ENCODE measurements at regions not wholly inside any gene's neighbourhood (a gene's known extent, or its start where the extent isn't known, plus 50 kb on each side); places are given as distances from the start of the nearest gene placed in this dataset.

- 88 to 92% methylated on average over 1 of the region's 1 CpG for WGBS, 2 donors
Measured at GRCh38 chr9:12182806-12183205, 510.4 kb upstream of the TYRP1 start.

DNA sequence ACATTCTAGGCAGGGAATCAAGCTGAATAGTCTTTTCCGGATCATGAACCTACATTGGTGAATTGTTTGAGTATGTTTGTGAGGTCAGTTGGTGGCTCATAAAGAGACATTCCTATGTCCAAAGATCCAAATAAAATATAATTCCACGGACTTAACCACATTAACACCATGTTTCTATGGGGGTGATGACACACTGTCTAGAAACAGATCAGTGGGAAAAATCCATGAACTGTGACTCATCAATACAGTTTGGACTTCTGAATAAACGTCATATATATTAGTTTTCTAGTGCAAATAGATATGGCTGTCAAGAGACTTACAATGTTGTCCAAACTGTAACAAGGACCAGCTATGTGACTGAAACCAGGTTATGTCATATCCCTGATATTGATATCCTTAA is 509.9 kb upstream of the TYRP1 start:
- Histone ChIP-seq H3K36me3 (ENCODE audit: control insufficient read depth in 4 of 4, insufficient read depth in 4 of 4, low read length in 4 of 4) (no peaks in the 10 kb centered on the region), H3K4me1 (ENCODE audit: control insufficient read depth in 5 of 5, insufficient read depth in 5 of 5, low read length in 5 of 5) (no peaks in the 10 kb centered on the region), H3K4me3 (no peak overlapping the region), H3K9ac (ENCODE audit: insufficient read depth in 1 of 2, low read length in 2 of 2) (no peak overlapping the region), H3K9me3 (ENCODE audit: control insufficient read depth in 4 of 4, insufficient read depth in 3 of 4, low read length in 3 of 4) (no peaks in the 10 kb centered on the region), H3K27me3 (ENCODE audit: control insufficient read depth in 3 of 3, insufficient read depth in 3 of 3, low read length in 2 of 3) (no peaks in the 10 kb centered on the region), H3K27ac (ENCODE audit: low read depth in 1 of 2, low read length in 1 of 2) (no peak overlapping the region)
- WGBS, 2 donors, result 78 to 79% methylated on average over 3 of the region's 3 CpGs
- TF ChIP-seq, protein P1, sequence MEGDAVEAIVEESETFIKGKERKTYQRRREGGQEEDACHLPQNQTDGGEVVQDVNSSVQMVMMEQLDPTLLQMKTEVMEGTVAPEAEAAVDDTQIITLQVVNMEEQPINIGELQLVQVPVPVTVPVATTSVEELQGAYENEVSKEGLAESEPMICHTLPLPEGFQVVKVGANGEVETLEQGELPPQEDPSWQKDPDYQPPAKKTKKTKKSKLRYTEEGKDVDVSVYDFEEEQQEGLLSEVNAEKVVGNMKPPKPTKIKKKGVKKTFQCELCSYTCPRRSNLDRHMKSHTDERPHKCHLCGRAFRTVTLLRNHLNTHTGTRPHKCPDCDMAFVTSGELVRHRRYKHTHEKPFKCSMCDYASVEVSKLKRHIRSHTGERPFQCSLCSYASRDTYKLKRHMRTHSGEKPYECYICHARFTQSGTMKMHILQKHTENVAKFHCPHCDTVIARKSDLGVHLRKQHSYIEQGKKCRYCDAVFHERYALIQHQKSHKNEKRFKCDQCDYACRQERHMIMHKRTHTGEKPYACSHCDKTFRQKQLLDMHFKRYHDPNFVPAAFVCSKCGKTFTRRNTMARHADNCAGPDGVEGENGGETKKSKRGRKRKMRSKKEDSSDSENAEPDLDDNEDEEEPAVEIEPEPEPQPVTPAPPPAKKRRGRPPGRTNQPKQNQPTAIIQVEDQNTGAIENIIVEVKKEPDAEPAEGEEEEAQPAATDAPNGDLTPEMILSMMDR (IDR thresholded peaks at IDR 0.05; ENCODE audit: control extremely low read depth, extremely low read depth), result no peak
- ATAC-seq (ENCODE audit: insufficient read depth, low FRiP score), result no peak
- DNase-seq, result no peak

More at GRCh38 chr9:12182806-12183205, 510.4 kb upstream of the TYRP1 start:
- Histone ChIP-seq H3K9ac (ENCODE audit: insufficient read depth in 1 of 2, low read length in 2 of 2) (no peak overlapping the region), H3K27ac (ENCODE audit: low read depth in 1 of 2, low read length in 1 of 2) (no peak overlapping the region), H3K27me3 (ENCODE audit: control insufficient read depth in 3 of 3, insufficient read depth in 3 of 3, low read length in 2 of 3) (no peaks in the 10 kb centered on the region), H3K4me3 (no peak overlapping the region), H3K36me3 (ENCODE audit: control insufficient read depth in 4 of 4, insufficient read depth in 4 of 4, low read length in 4 of 4) (no peaks in the 10 kb centered on the region), H3K9me3 (ENCODE audit: control insufficient read depth in 4 of 4, insufficient read depth in 3 of 4, low read length in 3 of 4) (no peaks in the 10 kb centered on the region), H3K4me1 (ENCODE audit: control insufficient read depth in 5 of 5, insufficient read depth in 5 of 5, low read length in 5 of 5) (no peaks in the 10 kb centered on the region)
- TF ChIP-seq, protein P1 (IDR thresholded peaks at IDR 0.05; ENCODE audit: control extremely low read depth, extremely low read depth), result no peak
- ATAC-seq (ENCODE audit: insufficient read depth, low FRiP score) (no peak), DNase-seq (no peak)

DNA sequence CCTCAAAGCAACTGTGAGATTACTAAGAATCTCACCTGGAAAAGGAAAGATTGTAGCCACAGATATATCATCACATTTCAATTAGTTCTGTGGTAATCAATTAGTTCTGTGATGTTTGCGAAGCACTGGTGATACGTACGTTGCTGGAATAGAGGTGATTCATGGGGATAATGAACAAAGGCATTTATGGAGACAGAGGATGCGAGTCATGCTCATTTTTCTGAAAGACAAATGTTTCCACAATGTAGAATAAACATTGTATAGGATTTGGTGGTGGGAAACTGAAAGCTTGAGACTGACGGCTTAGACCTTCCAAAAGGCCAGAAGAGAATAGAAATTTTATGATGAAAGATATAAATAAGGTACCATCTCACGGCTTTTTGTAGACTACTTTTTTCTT is 507.3 kb upstream of the TYRP1 start:
- ATAC-seq (ENCODE audit: insufficient read depth, low FRiP score) (no peak), DNase-seq (no peak)
- no peaks in the 10 kb centered on the region for H3K4me1 ChIP-seq (ENCODE audit: control insufficient read depth in 5 of 5, insufficient read depth in 5 of 5, low read length in 5 of 5)
- H3K9ac ChIP-seq (ENCODE audit: insufficient read depth in 1 of 2, low read length in 2 of 2), result no peak overlapping the region
- no peak overlapping the region for H3K27ac ChIP-seq (ENCODE audit: low read depth in 1 of 2, low read length in 1 of 2)
- no peak overlapping the region for H3K4me3 ChIP-seq
- TF ChIP-seq, protein P1 (IDR thresholded peaks at IDR 0.05; ENCODE audit: control extremely low read depth, extremely low read depth), result no peak
- H3K27me3 ChIP-seq (ENCODE audit: control insufficient read depth in 3 of 3, insufficient read depth in 3 of 3, low read length in 2 of 3), result no peaks in the 10 kb centered on the region
- H3K9me3 ChIP-seq (ENCODE audit: control insufficient read depth in 4 of 4, insufficient read depth in 3 of 4, low read length in 3 of 4), result no peaks in the 10 kb centered on the region
- H3K36me3 ChIP-seq (ENCODE audit: control insufficient read depth in 4 of 4, insufficient read depth in 4 of 4, low read length in 4 of 4), result no peaks in the 10 kb centered on the region
- WGBS, 2 donors, result 67 to 77% methylated on average over 6 of the region's 6 CpGs

DNA sequence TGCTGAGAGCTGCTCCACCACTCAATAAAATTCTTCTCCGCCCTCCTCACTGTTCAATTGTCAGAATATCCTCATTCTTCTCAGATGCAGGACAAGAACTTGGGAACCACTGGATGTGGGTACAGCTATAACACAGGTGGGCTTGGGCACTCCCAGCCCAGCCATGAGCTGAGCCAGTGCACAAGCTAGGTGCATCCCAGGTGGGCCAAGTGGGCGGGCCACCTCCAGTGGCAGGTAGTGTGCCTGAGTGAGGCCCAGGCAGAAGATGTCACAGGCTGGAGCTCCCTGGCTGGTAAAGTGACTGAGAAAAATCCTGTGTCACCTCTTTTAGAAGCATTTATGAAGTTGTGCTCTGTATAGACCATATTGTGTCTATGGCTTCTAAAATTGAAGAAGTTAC is 501.6 kb upstream of the TYRP1 start:
- Histone ChIP-seq H3K9me3 (ENCODE audit: control insufficient read depth in 4 of 4, insufficient read depth in 3 of 4, low read length in 3 of 4) (no peaks in the 10 kb centered on the region), H3K4me3 (no peak overlapping the region), H3K36me3 (ENCODE audit: control insufficient read depth in 4 of 4, insufficient read depth in 4 of 4, low read length in 4 of 4) (no peaks in the 10 kb centered on the region), H3K27me3 (ENCODE audit: control insufficient read depth in 3 of 3, insufficient read depth in 3 of 3, low read length in 2 of 3) (no peaks in the 10 kb centered on the region), H3K27ac (ENCODE audit: low read depth in 1 of 2, low read length in 1 of 2) (no peak overlapping the region), H3K4me1 (ENCODE audit: control insufficient read depth in 5 of 5, insufficient read depth in 5 of 5, low read length in 5 of 5) (no peaks in the 10 kb centered on the region), H3K9ac (ENCODE audit: insufficient read depth in 1 of 2, low read length in 2 of 2) (no peak overlapping the region)
- 93 to 96% methylated on average over 2 of the region's 2 CpGs for WGBS, 2 donors
- TF ChIP-seq, protein P1 (IDR thresholded peaks at IDR 0.05; ENCODE audit: control extremely low read depth, extremely low read depth), result no peak
- ATAC-seq (ENCODE audit: insufficient read depth, low FRiP score), result no peak
- no peak for DNase-seq

Measured in lung (tissue), 11 donors.